ENCODE measurements at regions not wholly inside any gene's neighbourhood (a gene's known extent, or its start where the extent isn't known, plus 50 kb on each side); places are given as distances from the start of the nearest gene placed in this dataset.

DNA sequence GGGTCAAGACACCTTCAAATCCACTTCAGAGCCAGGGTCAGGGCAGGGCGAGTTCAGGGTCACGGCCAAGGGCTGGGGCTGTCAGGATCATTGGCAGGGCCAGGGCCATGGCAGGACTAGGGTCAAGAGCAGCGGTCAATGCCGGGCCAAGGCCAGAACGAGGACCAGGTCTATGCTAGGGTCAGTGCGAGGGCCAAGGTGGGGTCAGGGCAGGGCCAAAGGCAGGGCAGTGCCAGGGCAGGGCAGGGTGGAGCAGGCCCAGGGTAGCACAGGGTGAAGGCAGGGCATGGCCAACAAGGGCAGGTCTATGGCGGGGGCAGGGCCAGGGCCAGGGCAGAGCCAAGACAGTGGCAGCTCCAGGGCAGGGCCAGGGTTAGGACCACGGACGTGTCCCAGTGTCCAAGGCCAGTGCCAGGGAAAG, 154.0 kb downstream of the LIPI start:
- TF ChIP-seq, protein P1, sequence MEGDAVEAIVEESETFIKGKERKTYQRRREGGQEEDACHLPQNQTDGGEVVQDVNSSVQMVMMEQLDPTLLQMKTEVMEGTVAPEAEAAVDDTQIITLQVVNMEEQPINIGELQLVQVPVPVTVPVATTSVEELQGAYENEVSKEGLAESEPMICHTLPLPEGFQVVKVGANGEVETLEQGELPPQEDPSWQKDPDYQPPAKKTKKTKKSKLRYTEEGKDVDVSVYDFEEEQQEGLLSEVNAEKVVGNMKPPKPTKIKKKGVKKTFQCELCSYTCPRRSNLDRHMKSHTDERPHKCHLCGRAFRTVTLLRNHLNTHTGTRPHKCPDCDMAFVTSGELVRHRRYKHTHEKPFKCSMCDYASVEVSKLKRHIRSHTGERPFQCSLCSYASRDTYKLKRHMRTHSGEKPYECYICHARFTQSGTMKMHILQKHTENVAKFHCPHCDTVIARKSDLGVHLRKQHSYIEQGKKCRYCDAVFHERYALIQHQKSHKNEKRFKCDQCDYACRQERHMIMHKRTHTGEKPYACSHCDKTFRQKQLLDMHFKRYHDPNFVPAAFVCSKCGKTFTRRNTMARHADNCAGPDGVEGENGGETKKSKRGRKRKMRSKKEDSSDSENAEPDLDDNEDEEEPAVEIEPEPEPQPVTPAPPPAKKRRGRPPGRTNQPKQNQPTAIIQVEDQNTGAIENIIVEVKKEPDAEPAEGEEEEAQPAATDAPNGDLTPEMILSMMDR (IDR thresholded peaks at IDR 0.05 in 4 of 5, conservative IDR thresholded peaks at IDR 0.05 in 1 of 5) = no peak
- TF ChIP-seq POLR2A (IDR thresholded peaks at IDR 0.05) = no peak

Data from gastrocnemius medialis (tissue), 4 donors.